ENCODE measurements at regions not wholly inside any gene's neighbourhood (a gene's known extent, or its start where the extent isn't known, plus 50 kb on each side); places are given as distances from the start of the nearest gene placed in this dataset.

DNA sequence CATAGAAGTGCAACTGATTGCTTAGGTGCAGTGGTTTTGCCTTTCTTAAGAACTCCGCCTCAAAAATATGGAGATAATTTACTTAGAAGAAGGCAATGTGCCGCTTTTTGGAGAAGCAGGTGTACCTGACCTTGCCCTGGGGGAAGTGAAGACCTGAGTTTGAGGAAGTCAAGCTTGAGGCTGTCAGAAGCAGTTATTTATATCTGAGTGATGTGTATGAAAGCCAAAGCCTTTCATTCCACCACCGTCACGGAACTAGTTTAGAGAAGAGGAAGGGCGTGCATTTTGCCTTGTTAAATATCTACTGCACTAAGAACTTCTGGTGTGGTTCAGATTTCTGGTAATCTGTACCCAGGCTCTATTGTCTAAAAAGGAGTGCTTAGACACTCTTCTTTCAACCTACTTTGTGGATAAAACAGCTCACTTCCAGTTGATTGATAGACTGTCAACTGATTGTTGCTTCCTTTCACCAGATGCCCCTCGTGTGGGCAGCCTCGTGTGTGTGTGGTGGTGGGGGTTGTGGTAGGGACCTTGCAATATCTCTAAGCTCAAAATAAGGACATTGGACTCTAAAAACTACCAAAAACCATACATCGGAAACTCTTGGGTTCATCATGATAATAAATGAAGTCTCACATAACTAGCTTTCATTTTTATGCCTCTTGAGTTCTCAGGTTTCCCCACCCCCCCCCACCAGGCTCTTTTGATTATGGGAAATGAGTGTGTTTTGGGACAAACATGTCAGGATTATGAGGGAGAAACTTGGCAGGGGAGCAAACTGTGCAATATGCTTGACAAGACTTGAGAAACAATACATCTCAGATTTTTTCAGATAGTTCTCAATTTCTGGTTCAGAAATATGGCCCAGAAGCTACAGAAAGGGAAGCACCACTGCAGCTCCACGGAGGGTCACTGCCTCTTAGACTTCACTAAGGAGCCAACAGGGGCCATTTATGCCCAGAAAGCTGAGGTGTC lies 78.6 kb downstream of the ARF6 start:
- no peak for DNase-seq (ENCODE audit: low spot score)

DNA sequence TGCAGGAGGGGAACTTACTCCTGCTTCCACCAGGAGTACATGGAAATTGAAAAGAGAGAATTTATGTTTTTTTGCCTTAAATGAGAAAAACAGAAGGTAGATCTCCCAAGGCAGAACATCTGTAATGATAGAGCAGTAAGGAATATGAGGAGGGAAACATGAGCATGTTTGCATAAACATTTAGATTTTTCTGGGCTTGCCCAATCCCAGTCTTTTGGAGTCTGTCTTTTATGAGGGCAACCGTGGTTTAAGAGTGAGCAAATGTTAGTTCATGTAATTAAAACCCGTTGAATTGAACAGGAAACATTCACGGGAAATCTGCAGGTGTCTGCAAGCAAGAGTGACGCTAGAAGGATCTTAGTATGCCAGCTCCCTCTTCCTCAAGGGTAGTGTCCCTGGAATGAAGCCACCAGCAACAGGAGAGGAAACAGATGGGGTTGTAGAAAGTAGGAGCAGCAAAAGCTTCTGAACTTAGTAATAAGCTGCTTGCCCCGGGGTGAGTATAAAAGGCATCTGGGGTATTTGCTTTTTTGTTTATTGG lies 79.3 kb downstream of the ARF6 start:
- no peak for DNase-seq (ENCODE audit: low spot score)

DNA sequence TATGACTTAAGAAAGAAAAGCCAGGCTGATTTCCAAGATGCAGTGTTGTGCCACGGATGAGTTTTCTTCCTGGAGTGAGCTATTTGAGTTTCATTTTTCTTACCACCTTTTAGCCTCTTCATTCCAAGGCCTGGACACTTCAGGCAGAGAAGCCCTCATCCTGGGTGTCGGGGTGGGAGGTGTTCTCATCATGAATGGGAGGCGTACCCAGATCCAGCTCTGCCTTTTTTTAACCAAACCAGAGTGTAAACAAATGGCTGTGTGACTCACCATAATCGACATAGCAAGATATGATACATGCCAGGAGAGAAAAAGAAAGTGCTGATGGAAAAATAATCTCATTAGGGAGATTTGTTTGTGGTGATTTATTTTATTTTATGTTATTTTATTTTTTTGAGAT lies 79.9 kb downstream of the ARF6 start:
- DNase-seq (ENCODE audit: low spot score): peak; percentile 33

DNA sequence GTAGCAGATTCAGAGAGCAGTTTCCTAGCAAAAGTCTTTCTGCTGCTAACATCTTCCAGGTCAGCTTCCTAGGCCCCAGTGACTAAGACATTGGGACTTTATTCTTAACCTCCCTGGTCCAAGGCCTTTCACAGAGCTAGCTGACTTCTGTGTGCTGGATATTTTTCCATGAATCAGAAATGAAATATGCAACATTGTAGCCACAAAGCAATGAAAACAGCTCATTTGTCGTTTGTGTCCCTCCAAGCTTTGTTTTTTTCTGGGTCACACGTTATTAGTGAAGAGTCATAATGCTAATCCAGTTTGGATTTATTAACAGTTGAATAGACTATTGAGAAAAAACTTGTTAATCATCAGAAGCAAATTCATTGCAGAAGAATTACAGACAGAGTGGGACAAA lies 82.4 kb downstream of the ARF6 start:
- DNase-seq (ENCODE audit: low spot score): no peak

DNA sequence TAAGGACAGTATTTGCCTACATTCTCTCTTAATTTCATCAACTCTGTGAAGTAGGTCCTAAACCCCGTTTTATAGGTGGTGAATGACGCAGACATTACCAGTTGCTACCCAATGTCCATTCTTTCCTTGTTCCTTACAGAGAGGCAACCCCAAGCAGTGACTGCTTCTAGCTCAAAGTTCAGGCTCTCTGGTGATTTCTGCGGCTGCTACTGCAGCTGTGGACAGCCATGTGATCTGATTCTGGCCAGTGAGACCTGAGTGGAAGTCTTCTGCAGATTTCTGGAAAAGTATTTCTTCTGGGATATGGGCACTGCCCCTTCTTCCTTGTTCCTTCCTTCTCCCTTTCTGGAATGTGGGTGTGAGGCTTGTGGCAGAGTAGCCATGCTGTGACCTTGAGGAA lies 82.9 kb downstream of the ARF6 start:
- DNase-seq (ENCODE audit: low spot score): no peak

DNA sequence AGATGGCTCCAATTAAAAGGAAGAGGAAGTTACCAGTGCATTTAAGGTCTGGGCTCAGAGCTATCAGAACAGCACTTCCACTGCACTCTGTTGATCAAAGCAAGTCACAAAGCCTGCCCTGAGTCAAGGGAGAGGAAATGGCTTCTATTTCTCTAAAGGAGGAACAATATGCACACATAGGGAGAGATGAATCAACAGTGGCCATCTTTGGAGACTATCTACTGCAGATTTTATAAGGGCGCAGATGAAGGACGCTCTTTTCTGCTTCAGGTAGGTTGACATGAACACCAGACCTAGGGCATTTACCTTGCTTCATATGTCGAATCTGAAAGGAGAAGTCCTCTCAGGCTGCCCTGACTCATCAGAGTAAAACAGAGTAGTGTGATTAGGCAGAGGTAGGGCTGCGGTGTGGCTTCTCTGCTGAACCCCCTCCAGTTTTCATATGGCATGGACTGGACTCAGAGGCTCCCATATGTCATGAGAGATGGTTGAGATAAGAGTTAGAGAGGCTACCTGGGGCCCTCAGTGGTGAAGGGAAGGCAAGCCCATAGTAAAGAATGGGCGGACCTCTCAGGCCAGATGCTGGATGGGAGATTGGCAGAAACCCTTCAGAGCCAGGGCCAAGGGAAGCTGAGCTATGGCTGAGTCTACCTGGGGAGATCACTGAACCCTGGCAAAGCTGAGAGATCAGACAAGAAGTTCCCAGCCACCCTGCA lies 84.4 kb downstream of the ARF6 start:
- DNase-seq (ENCODE audit: low spot score): no peak

DNA sequence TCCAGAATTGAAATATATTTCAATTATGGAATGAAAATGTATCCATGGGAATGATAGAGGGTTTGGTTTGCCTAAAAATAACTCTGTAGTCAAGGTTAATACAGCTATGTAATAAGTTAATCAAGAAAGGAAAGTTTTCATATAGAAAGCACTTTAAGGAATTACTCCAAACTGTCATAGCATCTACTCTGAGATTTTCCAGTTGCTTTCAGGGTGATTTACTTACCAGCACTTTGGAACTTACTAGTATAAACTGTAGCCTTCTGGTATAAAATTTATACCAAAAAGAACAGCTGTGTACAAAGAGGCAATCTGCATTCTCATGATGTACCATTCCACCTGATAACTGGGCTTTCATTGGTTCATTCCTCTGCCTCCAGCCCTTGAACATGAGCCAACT lies 87.1 kb downstream of the ARF6 start:
- no peak for DNase-seq (ENCODE audit: low spot score)

DNA sequence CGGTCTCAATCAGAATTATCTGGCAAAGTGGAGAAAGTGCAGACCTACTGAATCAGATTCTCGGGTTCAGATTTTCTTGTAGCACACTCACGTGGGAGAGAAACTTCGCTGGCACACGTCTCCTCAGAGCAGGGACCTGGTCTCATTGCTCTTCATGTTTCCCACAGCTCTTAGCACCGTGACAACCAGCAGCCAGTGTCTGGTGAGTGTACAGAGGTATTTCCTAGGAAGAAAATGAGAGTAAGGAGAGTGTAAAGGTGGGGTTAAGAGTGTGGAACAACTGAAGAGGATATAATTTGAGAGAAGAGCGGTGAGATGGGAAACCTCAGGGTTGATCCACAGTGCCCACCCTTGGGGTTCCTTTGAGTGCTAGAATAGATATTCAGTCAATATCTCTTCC lies 89.2 kb downstream of the ARF6 start:
- DNase-seq (ENCODE audit: low spot score): no peak

DNA sequence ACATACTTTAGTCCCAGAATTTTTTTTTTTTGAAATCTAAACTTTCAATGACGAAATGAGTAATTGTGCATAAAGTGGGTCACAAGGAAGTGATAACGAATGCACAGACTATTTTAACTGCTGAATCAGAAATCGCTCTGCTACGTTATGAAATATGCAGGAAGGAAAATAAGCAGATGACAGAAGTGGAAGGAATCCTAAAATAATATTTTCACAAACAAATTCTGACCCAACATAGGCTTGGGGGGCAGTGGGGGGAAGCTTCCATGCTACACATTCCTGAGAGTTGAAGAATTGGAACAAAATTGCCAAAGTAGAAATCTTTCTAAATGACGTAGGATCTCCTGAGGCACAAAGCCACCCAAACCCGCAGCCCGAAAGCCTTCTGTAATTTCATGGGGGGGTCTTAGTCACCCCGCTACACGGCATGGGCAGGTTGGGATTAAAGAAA lies 89.6 kb downstream of the ARF6 start:
- no peak for DNase-seq (ENCODE audit: low spot score)

DNA sequence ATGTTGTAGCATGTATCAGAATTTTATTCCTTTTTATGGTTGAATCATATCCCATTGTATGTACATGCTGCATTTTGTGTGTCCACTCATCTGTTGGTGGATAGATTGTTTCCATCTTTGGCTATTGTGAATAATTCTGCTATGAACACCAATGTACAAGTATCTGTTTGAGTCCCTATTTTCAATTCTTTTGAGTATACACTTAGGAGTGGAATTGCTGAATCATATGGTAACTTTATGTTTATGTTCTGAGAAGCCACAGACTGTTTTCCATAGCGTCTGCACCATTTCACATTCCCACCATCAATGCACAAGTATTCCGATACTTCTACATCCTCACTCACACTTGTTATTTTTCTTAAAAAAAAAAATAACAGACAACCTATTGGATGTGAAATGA lies 91.5 kb downstream of the ARF6 start:
- no peak for DNase-seq (ENCODE audit: low spot score)

DNA sequence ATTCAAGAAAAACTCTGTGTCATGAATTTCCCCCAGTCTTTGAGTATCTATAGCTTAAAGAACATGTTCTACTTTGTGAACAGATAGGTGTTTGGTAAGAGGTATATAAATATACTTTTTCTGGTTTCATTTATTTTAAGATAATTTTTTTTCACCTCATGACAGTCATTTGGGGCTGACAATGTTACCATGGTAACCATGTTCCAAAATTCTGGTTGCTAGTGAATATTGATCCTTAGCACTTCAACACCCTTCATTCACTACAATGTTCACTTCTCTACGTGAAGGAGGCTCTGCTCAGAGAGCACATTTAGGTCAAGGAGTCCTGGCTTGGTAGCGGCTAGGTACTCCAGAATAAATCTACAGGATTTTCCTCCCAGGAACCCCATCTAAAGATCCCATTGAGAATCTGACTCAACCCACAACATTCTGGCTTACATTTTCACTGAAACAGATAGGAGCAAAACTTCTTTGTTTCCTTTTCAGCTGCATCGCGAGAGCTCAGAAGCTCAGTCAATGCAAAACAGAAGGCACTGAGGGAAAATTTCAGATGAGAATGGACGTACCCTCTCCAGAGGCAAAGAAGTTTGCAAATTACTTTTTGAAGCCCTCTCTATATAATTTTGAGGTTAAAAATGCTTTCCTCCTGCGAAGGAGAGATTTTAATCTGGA lies 93.6 kb downstream of the ARF6 start:
- DNase-seq (ENCODE audit: low spot score): no peak

DNA sequence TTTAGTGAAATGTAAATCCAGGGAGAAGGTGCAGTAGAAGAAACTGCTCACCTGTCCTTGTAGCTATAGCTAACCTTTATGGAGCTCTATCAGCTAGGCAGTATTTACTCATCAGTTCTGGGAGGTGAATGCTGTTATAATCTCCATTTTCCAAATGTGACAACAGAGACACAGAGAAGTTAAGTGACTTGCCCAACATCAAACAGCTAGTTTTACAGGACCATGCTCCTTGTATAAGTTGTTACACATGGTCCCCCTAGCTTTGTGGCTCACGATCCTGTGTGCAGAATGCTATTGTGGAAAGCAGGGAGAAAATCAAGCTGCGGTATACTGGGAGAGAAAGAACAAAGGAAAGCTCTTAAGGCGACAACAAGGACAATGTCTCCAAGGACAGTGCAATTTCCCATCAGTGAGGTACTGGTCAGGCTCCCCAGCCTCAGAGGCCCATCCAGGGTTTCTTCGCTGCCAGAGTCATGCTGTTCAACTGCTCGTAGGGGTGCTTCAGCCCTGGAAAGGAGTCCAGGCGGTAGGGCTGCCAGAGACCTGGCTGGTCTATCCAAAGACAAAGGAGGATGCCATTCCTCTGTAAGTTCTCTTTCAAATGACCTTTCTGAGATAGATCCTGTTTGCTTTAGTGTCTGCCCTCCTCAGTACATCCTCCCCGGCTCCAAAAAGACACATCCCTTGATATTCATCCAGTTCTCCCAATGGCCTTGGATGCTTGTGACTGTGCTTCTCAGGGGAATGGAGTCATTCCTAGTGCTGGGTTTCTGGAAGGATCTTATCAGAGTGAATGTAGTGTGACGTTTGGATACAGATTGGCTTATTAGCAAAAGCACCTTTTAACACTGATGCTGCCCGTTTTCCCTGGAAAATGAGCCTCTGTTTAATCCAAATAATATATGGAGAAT lies 95.5 kb downstream of the ARF6 start:
- DNase-seq (ENCODE audit: low spot score): no peak

DNA sequence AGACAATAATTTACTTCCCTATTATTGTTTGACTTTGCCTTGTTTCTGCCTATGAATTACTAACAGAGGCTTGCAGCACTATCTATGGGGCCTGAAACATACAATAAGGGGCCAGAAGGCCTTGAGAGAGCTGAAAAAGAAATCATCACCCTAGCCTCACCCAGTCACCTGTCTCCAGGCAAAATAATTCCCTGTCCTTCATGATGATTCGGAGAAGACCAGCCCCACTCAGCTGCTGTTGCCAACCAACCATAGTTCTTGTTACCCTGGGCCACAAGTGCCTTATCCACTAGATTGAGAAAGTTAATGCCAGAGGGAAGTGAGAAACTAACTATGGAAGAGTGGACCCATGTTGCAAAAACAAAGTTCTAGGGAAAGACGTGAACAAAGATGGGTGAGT lies 97.1 kb downstream of the ARF6 start:
- no peak for DNase-seq (ENCODE audit: low spot score)

DNA sequence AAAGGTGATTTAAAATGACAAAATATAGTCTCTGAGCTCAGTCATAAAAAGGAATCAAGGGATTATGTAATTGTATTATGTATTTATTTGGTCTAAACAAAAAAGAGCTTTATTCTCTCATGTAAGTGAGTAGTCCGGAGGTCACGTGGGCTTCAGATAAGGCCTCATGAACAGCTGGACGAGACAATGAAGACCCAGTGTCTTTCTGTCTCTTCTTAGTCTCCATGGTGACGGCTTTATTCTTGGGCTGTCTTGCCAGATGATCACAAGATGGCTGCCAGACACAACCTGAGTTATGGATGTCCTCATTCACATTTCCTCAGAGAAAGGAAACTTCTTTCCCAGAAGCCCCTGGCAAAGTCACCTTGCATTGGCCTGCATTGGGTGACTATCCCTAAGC lies 98.6 kb downstream of the ARF6 start:
- no peak for DNase-seq (ENCODE audit: low spot score)

DNA sequence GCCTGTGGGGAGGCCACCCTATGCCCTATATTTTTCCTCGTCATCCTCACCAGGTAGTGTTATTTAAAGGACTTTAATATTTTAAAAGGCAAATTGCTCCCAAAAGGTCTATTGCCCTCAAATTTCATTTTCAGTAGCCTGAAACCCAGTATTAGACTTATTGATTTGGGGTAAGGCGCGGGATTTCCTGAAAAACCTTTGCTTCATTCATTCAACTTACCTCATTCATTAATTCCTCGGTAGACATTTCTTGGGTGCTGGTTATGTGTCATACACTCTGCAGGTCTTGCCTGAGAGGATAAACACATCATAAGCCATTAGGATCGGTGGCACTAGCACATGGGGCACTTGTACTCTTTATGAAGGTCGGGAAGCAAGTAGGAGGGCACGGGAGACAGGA lies 99.2 kb downstream of the ARF6 start:
- no peak for DNase-seq (ENCODE audit: low spot score)

DNA sequence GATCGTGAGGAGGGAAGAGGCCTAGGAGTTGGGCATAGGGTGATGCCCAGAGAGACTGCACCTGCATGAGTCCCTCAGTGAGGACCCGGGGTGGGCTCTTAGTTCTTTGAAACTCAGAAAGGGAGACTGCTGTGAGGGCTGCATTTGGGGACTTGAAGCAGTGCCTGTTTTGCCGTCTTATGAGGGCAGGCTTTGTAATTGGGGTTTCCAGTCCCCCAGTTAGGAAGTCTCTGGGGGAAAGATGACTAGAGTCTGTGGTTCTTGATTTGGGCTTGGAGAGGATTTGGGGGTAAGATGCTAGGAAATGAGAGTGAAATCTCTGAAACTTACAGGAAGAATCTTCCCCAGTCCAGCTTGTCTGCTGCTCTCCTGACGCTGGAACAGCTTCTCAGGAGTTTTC lies 99.6 kb downstream of the ARF6 start:
- DNase-seq (ENCODE audit: low spot score): no peak

DNA sequence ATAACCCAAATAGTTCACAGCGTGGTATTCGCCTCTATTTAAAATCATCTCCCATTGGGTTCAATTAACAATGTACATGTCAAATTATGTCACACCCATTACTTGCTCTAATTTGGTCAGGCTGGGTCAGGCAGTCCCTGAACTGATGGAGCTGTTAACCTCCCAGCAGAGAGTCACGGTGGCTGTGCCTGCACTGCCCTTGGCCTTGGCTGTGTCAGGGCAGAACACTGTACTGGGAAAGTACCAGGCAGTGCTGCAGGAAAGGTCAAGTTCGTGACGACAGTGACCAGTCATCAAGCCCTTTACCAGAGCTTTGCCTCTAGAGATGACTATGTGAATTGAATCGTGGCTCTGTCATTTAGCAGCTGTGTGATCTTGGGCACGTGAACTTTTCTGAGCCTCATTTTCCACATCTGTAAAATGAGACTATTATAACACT lies 100.0 kb downstream of the ARF6 start:
- DNase-seq (ENCODE audit: low spot score): no peak

DNA sequence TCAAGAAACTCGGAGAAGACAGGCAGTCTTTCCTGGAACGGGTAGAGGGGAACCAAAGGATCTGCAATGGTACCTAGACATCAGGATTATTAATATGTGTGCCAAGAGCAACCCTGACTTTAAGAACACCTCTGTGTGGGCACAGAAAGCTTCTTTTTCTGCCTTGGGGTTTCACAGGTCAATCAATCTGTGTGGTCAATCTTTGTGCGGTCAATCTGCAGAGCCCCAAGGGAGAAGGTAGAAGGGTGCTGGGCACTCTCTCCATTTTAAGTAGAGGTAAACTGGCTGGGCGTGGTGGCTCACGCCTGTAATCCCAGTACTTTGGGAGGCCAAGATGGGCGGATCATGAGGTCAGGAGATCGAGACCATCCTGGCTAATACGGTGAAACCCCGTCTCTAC lies 100.7 kb downstream of the ARF6 start:
- DNase-seq (ENCODE audit: low spot score): no peak

DNA sequence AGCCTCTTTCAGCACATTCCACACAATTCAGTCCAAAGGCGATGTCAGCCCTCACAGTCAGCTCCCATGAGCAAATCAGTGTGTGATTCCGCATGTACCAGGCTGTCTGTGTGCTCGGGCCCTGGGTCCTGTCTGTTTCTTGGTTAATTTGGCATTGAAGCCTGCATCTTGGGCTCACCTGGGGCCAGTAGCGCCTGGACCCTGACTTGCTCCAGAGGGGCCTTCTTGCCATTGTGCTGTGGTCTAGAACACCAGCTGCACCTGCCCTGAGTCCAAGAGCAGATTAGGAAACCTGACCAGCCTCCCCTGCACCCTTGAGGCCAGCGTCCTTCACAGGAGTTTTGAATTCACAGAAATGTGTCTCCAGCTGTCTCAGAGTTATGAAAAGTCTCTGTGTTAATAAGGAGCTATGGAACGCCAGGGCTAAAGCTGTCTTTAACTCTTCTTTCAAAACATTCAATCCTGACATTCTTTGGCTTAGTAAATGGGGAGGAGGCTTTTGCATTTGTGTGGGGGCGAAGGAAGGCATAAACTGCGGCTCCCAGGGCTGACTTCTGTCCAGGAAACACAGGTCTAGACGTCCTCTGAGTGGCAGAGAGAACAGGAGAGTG lies 102.2 kb downstream of the ARF6 start:
- no peak for DNase-seq (ENCODE audit: low spot score)

DNA sequence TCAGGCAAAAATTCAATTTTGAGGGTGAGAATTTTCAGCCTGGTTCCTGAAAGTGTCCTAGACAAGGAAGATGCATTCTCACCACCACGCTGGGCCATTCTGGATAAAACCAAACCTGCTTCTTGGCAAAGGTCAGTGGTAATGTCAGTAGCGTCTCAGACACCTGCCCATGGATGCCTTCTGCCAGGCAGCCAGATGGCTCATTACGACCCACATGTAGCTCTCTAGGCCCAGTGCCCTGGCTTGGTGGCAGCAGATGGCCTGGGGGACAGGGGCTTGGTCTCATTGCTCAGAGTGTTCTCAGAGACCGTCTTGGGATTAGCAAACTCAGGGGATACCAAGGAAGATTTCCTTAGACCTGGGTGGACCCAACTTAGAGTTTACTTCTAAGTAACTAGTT lies 105.1 kb downstream of the ARF6 start:
- no peak for DNase-seq (ENCODE audit: low spot score)

All from HuH-7.5 (cell line).